Coronary artery (tissue), 2 donors: ENCODE measurements at regions not wholly inside any gene's neighbourhood (a gene's known extent, or its start where the extent isn't known, plus 50 kb on each side); places are given as distances from the start of the nearest gene placed in this dataset.

Source experiments
- DNase-seq: peaks from one replicate; pipeline ENCODE4 v3.0.0-alpha.2; 2017; ENCODE audit warnings: low spot score
- H3K27ac ChIP-seq, 2 donors: fragments of 200-600 bp; sonication (generic); one replicate each; pipeline ENCODE4 v1.5.1; 2016 to 2019
- H3K4me3 ChIP-seq: fragments of 200-600 bp; sonication (generic); 2 replicates; pipeline ENCODE4 v1.5.1; 2016; ENCODE audit warnings: mild to moderate bottlenecking, moderate library complexity
- CTCF ChIP-seq: fragments of 200-600 bp; sonication (generic); IDR thresholded peaks from one replicate; pipeline ENCODE4 v1.5.1; 2019; ENCODE audit warnings: antibody characterized with exemption

- DNase-seq, result no peak
- no peak for TF ChIP-seq CTCF
- no peak overlapping the region for H3K4me3 ChIP-seq
- no peak overlapping the region for H3K27ac ChIP-seq
Measured at GRCh38 chr9:99425124-99425523, 203.0 kb downstream of the SEC61B start.

- no peak for TF ChIP-seq CTCF
- H3K27ac ChIP-seq, result no peak overlapping the region
- DNase-seq, result no peak
Measured at GRCh38 chr9:99425923-99426842, 204.1 kb downstream of the SEC61B start.

GRCh38 chr9:99427260-99427659, 205.2 kb downstream of the SEC61B start:
- TF ChIP-seq CTCF, result no peak
- DNase-seq, result no peak
- Histone ChIP-seq H3K27ac (no peak overlapping the region), H3K4me3 (no peak overlapping the region)

More at GRCh38 chr9:99425923-99426842, 204.1 kb downstream of the SEC61B start:
- H3K4me3 ChIP-seq, result no peak overlapping the region

GRCh38 chr9:99430301-99430700, 208.2 kb downstream of the SEC61B start:
- no peak for TF ChIP-seq CTCF
- DNase-seq, result no peak
- H3K27ac ChIP-seq, result no peak overlapping the region
- H3K4me3 ChIP-seq, result no peak overlapping the region

- no peak for TF ChIP-seq CTCF
- DNase-seq, result no peak
- Histone ChIP-seq H3K4me3 (no peak overlapping the region), H3K27ac (no peak overlapping the region)
Measured at GRCh38 chr9:99431103-99431502, 209.0 kb downstream of the SEC61B start.

- no peak for TF ChIP-seq CTCF
- no peak overlapping the region for H3K4me3 ChIP-seq
- no peak for DNase-seq
- no peak overlapping the region for H3K27ac ChIP-seq
Measured at GRCh38 chr9:99432075-99432474, 210.0 kb downstream of the SEC61B start.

GRCh38 chr9:99433095-99433494, 211.0 kb downstream of the SEC61B start:
- DNase-seq, result no peak
- no peak overlapping the region for H3K27ac ChIP-seq
- no peak for TF ChIP-seq CTCF
- H3K4me3 ChIP-seq, result no peak overlapping the region
